ENCODE measurements at regions not wholly inside any gene's neighbourhood (a gene's known extent, or its start where the extent isn't known, plus 50 kb on each side); places are given as distances from the start of the nearest gene placed in this dataset.

GRCh38 chr3:153343988-153344782 is 182.2 kb downstream of the RAP2B start:
- no peak overlapping the region for H2AFZ ChIP-seq (ENCODE audit: insufficient read depth, low read depth, low read length, poor library complexity, severe bottlenecking)
- H3K27me3 ChIP-seq (replicated peaks in 1 of 4; ENCODE audit: control extremely low read depth in 1 of 4, control insufficient read depth in 3 of 4, insufficient read depth in 4 of 4, low read length in 3 of 4), result no peaks in the 10 kb centered on the region
- no peaks in the 10 kb centered on the region for H3K9me3 ChIP-seq (ENCODE audit: control extremely low read depth in 1 of 3, control insufficient read depth in 2 of 3, insufficient read depth in 1 of 3, low read length in 2 of 3)
- intact Hi-C loops (cut with micrococcal nuclease), result no loop called here
- TF ChIP-seq CTCF (IDR thresholded peaks at IDR 0.05), result no peak
- TF ChIP-seq EZH2 (IDR thresholded peaks at IDR 0.05; ENCODE audit: borderline replicate concordance, insufficient read depth, low read depth, low read length, poor library complexity, severe bottlenecking), result no peak
- no peak overlapping the region for H3K4me3 ChIP-seq (ENCODE audit: control extremely low read depth in 1 of 5, extremely low read depth in 1 of 5, insufficient read depth in 1 of 5, low read depth in 2 of 5, low read length in 4 of 5)
- no peak for DNase-seq
- no peak overlapping the region for H3K4me2 ChIP-seq (replicated peaks; ENCODE audit: low read depth, low read length, poor library complexity, severe bottlenecking)
- 94% methylated on average over 2 of the region's 3 CpGs for WGBS (ENCODE audit: insufficient coverage)
- no peak overlapping the region for H3K27ac ChIP-seq (ENCODE audit: low read length in 2 of 2)
- no peaks in the 10 kb centered on the region for H3K4me1 Mint-ChIP-seq
- H3K79me2 ChIP-seq (ENCODE audit: control insufficient read depth, insufficient read depth, low read length), result no peaks in the 10 kb centered on the region
- H3K4me3 Mint-ChIP-seq, result no peak overlapping the region
- ATAC-seq (ENCODE audit: low read depth), result no peak
- no peak overlapping the region for H3K27ac Mint-ChIP-seq
- no peaks in the 10 kb centered on the region for H4K20me1 ChIP-seq (ENCODE audit: control insufficient read depth, insufficient read depth, low read length, poor library complexity, severe bottlenecking)
- peaks cover 7% of the 10 kb centered on the region for H3K27me3 Mint-ChIP-seq
- H3K4me1 ChIP-seq (ENCODE audit: control insufficient read depth in 2 of 2, insufficient read depth in 2 of 2, low read length in 2 of 2), result no peaks in the 10 kb centered on the region
- ChIA-PET CTCF (no interaction called here), POLR2A (no interaction called here)
- no peaks in the 10 kb centered on the region for H3K9me3 Mint-ChIP-seq (ENCODE audit: insufficient read depth)
- H3K9ac ChIP-seq (ENCODE audit: low read length), result no peak overlapping the region
- H3K36me3 ChIP-seq (replicated peaks in 1 of 2; ENCODE audit: control extremely low read depth in 1 of 2, control insufficient read depth in 1 of 2, extremely low read depth in 1 of 2, insufficient read depth in 2 of 2, low read length in 1 of 2), result no peaks in the 10 kb centered on the region

GRCh38 chr3:153348457-153349107 is 186.6 kb downstream of the RAP2B start:
- Mint-ChIP-seq H3K27ac (no peak overlapping the region), H3K27me3 (peaks cover 6% of the 10 kb centered on the region), H3K9me3 (ENCODE audit: insufficient read depth) (no peaks in the 10 kb centered on the region), H3K4me1 (no peaks in the 10 kb centered on the region), H3K4me3 (no peak overlapping the region)
- no peak for DNase-seq
- Histone ChIP-seq H3K27ac (ENCODE audit: low read length in 2 of 2) (no peak overlapping the region), H3K27me3 (replicated peaks in 1 of 4; ENCODE audit: control extremely low read depth in 1 of 4, control insufficient read depth in 3 of 4, insufficient read depth in 4 of 4, low read length in 3 of 4) (no peaks in the 10 kb centered on the region), H3K79me2 (ENCODE audit: control insufficient read depth, insufficient read depth, low read length) (no peaks in the 10 kb centered on the region), H2AFZ (ENCODE audit: insufficient read depth, low read depth, low read length, poor library complexity, severe bottlenecking) (no peak overlapping the region), H4K20me1 (ENCODE audit: control insufficient read depth, insufficient read depth, low read length, poor library complexity, severe bottlenecking) (no peaks in the 10 kb centered on the region), H3K9ac (ENCODE audit: low read length) (no peak overlapping the region), H3K4me1 (ENCODE audit: control insufficient read depth in 2 of 2, insufficient read depth in 2 of 2, low read length in 2 of 2) (no peaks in the 10 kb centered on the region), H3K4me3 (ENCODE audit: control extremely low read depth in 1 of 5, extremely low read depth in 1 of 5, insufficient read depth in 1 of 5, low read depth in 2 of 5, low read length in 4 of 5) (no peak overlapping the region), H3K36me3 (replicated peaks in 1 of 2; ENCODE audit: control extremely low read depth in 1 of 2, control insufficient read depth in 1 of 2, extremely low read depth in 1 of 2, insufficient read depth in 2 of 2, low read length in 1 of 2) (no peaks in the 10 kb centered on the region), H3K9me3 (ENCODE audit: control extremely low read depth in 1 of 3, control insufficient read depth in 2 of 3, insufficient read depth in 1 of 3, low read length in 2 of 3) (no peaks in the 10 kb centered on the region), H3K4me2 (replicated peaks; ENCODE audit: low read depth, low read length, poor library complexity, severe bottlenecking) (no peak overlapping the region)
- intact Hi-C loops (cut with micrococcal nuclease), result no loop called here
- ChIA-PET POLR2A (no interaction called here), CTCF (no interaction called here)
- WGBS (ENCODE audit: insufficient coverage), result no CpG with 5 or more reads among the region's 2 CpGs
- TF ChIP-seq EZH2 (IDR thresholded peaks at IDR 0.05; ENCODE audit: borderline replicate concordance, insufficient read depth, low read depth, low read length, poor library complexity, severe bottlenecking), result no peak
- TF ChIP-seq CTCF (IDR thresholded peaks at IDR 0.05), result no peak
- ATAC-seq (ENCODE audit: low read depth), result no peak
